Left ventricle myocardium superior (tissue), 1 donor: ENCODE measurements at regions not wholly inside any gene's neighbourhood (a gene's known extent, or its start where the extent isn't known, plus 50 kb on each side); places are given as distances from the start of the nearest gene placed in this dataset.

Experiments
- ATAC-seq: fragments of 200-7000 bp; cut with Tn5 transposase; one replicate; pipeline ENCODE4 v1.9.1; 2020; ENCODE audit warnings: mild to moderate bottlenecking, moderate library complexity
- DNase-seq: peaks from one replicate; pipeline ENCODE4 v3.0.0-alpha.2; 2020
- intact Hi-C: fragments of 100-400 bp; cut with micrococcal nuclease; formaldehyde crosslinking; loops from one replicate; pipeline ENCODE4 v1.11.0; 2022
- donor health status: DM: no; HTN: yes; CAD: no; lungs with severe emphysema.

DNA sequence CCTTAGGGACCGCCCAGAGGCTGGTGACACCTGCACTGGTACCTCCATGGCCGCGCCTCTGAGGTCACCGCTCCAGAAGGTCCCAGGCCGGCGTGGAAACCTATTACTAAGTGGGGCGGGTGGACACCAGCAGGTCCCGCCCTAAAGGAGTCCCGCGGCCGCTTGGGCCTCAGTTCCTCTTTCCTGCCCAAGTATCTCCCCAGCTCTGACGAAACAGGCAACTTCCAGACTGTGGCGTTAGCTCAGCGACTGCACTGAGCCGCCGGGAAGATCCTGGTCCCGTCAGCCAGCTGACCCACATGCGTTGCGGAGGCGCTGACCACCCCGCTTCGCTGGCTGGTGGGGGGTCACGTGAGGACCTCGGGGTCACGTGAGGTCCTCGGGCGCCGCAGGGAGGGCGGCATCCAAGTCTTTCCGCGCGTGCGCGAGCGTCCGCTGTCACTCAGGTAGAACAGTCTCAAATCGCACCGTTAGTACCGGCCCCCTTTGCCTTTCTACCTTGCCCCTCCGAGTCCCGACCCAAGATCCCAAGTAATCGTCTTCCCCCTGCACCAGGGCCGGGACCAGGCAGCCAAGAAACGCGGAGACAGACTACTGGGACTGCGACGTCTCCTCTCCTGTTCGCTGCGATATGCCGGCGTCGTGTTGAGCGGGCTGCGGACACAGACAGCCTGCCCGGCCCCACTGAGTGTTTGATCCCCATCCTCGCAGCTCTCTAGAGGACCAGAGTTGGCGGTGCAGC lies 53.7 kb upstream of the KDM4C start:
- ATAC-seq (peak; percentile 98), DNase-seq (peak; percentile 94)
- intact Hi-C loops: no loop called here

DNA sequence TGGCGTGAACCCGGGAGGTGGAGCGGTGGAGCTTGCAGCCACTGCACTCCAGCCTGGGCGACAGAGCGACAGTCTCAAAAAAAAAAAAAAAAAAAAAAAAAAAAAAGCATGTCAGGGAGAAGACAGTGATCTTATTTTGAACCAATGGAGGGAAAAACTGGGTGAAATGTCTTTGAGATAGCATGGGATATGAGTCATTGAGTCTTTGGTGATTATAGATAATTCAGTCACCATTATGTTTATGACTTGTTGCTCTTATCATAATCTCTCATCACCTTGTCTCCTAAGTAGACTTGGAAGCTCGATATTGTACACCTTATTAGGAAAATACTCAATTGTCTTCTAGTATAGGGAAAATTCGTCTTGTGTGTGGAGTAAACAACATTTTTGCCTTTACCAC lies 55.1 kb upstream of the KDM4C start:
- DNase-seq (no peak), ATAC-seq (no peak)
- intact Hi-C loops: no loop called here

DNA sequence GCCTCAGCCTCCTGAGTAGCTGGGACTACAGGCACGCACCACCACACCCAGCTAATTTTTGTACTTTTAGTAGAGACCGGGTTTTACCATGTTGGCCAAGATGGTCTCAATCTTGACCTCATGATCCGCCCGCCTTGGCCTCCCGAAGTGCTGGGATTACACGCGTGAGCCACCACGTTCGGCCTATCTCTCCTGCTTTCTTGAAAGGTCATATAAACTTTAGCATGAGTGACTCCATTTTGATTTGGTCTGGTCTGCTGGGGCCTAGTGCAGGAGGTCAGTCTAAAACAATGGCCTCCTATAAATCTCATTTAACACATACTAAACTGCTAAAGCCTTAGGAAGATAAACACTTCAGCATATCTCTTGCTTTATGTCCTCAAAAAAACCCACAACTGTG lies 50.6 kb upstream of the GLDC start:
- intact Hi-C loops: no loop called here
- ATAC-seq (no peak), DNase-seq (no peak)

DNA sequence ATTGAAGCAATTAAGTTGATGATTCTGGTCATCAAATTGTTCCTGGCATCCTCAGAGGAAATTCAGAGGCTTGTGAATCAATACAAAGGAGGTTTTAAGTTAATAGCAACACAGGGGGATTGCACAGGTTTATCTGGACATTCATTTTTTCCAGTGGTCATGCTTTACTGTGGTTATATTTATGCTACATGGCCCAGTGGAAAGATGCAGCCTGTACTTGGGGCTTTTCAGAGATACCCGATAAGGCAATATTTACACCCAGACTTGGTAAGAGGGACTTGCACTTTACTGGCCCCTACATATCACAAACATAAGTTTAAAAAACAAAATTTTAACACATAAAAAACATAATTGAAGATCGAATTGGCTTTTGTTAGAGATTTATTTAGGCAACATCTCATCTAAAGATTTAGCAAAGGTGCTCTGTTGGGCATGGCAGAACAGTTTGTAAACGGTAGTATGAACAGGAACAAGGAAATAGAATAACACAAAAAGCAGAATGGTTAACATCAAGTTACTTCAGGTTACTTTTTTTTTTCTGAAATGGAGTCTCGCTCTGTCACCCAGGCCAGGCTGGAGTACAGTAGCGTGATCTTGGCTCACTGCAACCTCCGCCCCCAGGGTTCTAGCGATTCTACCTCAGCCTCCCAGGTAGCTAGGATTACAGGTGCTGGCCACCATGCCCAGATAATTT lies 49.7 kb upstream of the GLDC start:
- DNase-seq (no peak), ATAC-seq (no peak)
- intact Hi-C loops: no loop called here
